GM12878 (cell line): ENCODE measurements at regions not wholly inside any gene's neighbourhood (a gene's known extent, or its start where the extent isn't known, plus 50 kb on each side); places are given as distances from the start of the nearest gene placed in this dataset.

ENCODE experiments used
- BCLAF1 ChIP-seq: fragments of 450-650 bp; IDR thresholded peaks from 2 replicates; pipeline ENCODE4 v1.6.1; 2017; ENCODE audit warnings: antibody characterized with exemption, mild to moderate bottlenecking, moderate library complexity
- CBX3 ChIP-seq: fragments of 200-600 bp; sonication (generic); IDR thresholded peaks from 2 replicates; pipeline ENCODE4 v1.6.1; 2016; ENCODE audit warnings: low read depth, borderline replicate concordance
- LARP7 ChIP-seq: fragments of 450-650 bp; IDR thresholded peaks from 2 replicates; pipeline ENCODE4 v1.6.1; 2017; ENCODE audit warnings: mild to moderate bottlenecking
- MTA3 ChIP-seq: IDR thresholded peaks from 2 replicates; pipeline ENCODE4 v1.6.1; 2012; ENCODE audit warnings: low read length, inconsistent platforms, borderline replicate concordance
- NR2F1 ChIP-seq: fragments of 450-650 bp; conservative IDR thresholded peaks from 2 replicates; pipeline ENCODE4 v1.6.1; 2017; ENCODE audit warnings: mild to moderate bottlenecking
- POU2F2 ChIP-seq: IDR thresholded peaks from 3 replicates; pipeline ENCODE4 v1.6.1; 2011; ENCODE audit warnings: low read depth, mild to moderate bottlenecking, low read length, borderline replicate concordance
- SKIL ChIP-seq: fragments of 450-650 bp; IDR thresholded peaks from 2 replicates; pipeline ENCODE4 v1.6.1; 2017; ENCODE audit warnings: mild to moderate bottlenecking, low read depth, inconsistent platforms; ENCODE audit not compliant: poor library complexity, severe bottlenecking
- STAT1 ChIP-seq: fragments of 450-650 bp; conservative IDR thresholded peaks from 2 replicates; pipeline ENCODE4 v1.6.1; 2014; ENCODE audit warnings: antibody characterized with exemption, mild to moderate bottlenecking
- SUPT20H ChIP-seq: IDR thresholded peaks from 2 replicates; pipeline ENCODE4 v1.6.1; 2011; ENCODE audit warnings: low read depth, mild to moderate bottlenecking, low read length, moderate library complexity, borderline replicate concordance; ENCODE audit not compliant: control insufficient read depth
- ZSCAN29 ChIP-seq: fragments of 450-650 bp; IDR thresholded peaks from 2 replicates; pipeline ENCODE4 v1.6.1; 2017; ENCODE audit warnings: mild to moderate bottlenecking, moderate library complexity
- TF ChIP-seq, protein P1 (sequence below): fragments of 450-650 bp; IDR thresholded peaks from 2 replicates; pipeline ENCODE4 v1.6.1; 2016; ENCODE audit warnings: mild to moderate bottlenecking
- TF ChIP-seq, protein P2 (sequence below): IDR thresholded peaks from 2 replicates; pipeline ENCODE4 v1.6.1; 2012; ENCODE audit warnings: mild to moderate bottlenecking, low read depth, low read length

- TF ChIP-seq BCLAF1 (no peak), LARP7 (no peak), NR2F1 (peak; percentile 58), CBX3 (no peak), ZSCAN29 (no peak), MTA3 (no peak), POU2F2 (peak; percentile 89; the same call in 2 of the 3 replicates), STAT1 (no peak), SKIL (no peak), SUPT20H (no peak)
- TF ChIP-seq, protein P1, sequence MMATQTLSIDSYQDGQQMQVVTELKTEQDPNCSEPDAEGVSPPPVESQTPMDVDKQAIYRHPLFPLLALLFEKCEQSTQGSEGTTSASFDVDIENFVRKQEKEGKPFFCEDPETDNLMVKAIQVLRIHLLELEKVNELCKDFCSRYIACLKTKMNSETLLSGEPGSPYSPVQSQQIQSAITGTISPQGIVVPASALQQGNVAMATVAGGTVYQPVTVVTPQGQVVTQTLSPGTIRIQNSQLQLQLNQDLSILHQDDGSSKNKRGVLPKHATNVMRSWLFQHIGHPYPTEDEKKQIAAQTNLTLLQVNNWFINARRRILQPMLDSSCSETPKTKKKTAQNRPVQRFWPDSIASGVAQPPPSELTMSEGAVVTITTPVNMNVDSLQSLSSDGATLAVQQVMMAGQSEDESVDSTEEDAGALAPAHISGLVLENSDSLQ = peak; percentile 61
- TF ChIP-seq, protein P2, sequence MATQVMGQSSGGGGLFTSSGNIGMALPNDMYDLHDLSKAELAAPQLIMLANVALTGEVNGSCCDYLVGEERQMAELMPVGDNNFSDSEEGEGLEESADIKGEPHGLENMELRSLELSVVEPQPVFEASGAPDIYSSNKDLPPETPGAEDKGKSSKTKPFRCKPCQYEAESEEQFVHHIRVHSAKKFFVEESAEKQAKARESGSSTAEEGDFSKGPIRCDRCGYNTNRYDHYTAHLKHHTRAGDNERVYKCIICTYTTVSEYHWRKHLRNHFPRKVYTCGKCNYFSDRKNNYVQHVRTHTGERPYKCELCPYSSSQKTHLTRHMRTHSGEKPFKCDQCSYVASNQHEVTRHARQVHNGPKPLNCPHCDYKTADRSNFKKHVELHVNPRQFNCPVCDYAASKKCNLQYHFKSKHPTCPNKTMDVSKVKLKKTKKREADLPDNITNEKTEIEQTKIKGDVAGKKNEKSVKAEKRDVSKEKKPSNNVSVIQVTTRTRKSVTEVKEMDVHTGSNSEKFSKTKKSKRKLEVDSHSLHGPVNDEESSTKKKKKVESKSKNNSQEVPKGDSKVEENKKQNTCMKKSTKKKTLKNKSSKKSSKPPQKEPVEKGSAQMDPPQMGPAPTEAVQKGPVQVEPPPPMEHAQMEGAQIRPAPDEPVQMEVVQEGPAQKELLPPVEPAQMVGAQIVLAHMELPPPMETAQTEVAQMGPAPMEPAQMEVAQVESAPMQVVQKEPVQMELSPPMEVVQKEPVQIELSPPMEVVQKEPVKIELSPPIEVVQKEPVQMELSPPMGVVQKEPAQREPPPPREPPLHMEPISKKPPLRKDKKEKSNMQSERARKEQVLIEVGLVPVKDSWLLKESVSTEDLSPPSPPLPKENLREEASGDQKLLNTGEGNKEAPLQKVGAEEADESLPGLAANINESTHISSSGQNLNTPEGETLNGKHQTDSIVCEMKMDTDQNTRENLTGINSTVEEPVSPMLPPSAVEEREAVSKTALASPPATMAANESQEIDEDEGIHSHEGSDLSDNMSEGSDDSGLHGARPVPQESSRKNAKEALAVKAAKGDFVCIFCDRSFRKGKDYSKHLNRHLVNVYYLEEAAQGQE = no peak
Observed at GRCh38 chr20:39825950-39826349, 863.1 kb downstream of the MAFB start (continued).
